ENCODE measurements at regions not wholly inside any gene's neighbourhood (a gene's known extent, or its start where the extent isn't known, plus 50 kb on each side); places are given as distances from the start of the nearest gene placed in this dataset.

DNA sequence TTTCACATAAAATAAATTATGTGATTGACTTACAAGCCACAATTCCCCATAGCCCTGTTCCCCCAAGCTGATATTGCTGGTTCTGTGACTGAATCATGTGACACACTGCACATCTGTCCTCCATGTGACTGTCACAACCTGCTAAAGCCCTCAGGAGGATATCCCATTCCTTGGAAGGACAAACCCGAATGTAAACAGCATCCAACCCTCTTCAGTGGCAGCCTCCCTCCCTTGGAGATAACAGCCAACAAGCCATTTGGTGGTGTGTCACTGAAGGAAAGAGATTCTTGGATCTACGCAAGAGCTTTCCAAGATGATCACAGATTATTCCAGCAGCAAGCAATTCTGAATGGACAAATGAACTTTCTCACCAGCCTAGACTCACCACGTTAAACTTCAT, 153.9 kb upstream of the TIAM1 start:
- DNase-seq: no peak

DNA sequence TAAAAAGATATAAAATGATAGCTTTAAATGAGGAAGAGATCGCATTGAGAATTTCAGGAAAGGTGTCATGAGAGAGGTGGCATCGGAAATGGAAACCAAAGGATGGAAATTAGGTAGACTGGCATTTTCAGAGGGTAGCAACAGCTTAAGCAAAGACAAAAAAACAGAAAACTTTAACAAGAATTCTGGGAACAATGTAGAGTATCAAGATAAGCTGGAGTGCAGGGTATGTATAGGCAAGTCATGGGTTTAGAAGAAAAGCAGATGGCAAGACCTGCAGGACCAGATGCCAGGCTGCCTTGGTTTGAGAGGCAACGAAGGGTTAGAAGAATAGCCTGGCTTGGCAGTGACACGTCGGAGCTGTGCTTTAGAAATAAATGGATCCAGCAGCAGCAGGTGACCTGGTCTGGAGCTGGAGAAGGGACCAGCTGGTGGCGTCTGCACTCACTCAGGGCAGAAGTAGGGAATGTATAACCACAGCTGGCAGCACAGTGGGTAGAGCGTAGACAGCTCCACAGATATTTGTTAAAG, 149.4 kb upstream of the TIAM1 start:
- no peak for DNase-seq

DNA sequence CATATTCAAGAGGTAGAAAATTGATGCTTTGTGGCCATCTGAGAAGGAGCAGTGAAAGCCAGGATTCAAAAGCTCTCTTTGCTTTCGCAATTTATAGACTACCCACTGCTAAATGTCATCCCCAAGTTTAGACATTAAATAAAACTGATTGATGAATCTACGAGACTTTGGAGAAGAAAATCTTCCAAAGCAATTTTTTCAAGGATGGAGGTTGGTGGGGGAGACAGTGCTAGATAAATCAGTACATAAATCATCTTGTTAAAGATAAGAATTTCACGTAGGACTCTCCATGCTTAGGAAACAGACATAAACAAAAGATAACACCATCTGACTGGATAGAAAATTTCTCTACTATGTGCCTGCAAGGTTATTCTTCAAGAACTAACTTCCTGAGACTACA, 147.6 kb upstream of the TIAM1 start:
- no peak for DNase-seq

DNA sequence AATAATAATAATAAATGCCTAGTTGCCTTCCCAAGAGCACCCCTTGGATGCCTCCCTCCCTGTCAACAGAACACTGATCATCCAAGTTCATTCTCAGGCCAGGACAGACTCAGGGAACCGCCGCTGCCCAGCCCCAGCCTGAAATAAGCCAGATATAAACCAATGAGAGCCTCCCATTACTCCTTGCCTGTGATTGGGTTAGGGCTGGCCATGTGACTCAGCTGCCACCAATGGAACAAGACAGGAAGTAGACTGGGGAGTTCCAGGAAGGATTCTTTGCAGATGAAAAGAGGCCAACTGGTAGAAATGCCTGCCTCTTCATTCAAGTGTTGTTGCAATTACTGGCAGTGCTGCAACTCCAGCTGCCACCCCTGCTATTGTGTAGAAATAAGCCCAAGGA, 146.4 kb upstream of the TIAM1 start:
- DNase-seq: no peak

DNA sequence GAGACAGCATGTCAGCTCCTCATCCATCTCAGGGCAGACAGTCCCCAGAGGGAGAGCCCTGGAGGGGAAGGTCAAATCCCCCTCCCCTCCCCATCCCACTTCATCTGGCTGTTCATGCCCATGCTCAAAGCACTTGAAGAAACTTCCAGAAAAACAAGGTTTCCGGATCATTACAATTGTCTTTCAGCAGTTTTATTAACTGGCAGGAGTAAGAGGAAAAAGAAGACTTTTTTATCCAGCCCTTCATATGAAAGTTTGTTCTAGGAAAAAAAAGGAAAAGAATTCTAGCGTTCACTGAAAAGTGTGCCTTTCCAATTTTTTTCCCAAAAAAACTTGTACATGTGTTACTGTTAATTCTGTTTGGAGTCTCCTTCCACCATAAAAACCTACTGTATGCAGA, 145.7 kb upstream of the TIAM1 start:
- no peak for DNase-seq

DNA sequence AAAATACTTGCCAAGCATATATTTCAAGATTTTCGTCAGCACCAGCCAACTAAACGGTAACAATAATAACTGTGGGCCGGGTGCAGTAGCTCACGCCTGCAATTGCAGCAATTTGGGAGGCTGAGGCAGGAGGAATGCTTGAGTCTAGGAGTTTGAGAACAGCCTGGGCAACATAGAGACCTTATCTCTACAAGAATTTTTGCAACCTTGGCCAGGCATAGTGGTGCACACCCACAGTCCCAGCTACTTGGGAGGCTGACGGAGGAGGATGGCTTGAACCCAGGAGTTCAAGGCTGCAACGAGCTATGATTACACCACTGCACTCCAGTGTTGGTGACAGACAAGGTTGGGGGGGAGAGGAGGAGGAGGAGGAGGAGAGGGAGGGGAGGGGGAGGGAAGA, 145.0 kb upstream of the TIAM1 start:
- DNase-seq: no peak

DNA sequence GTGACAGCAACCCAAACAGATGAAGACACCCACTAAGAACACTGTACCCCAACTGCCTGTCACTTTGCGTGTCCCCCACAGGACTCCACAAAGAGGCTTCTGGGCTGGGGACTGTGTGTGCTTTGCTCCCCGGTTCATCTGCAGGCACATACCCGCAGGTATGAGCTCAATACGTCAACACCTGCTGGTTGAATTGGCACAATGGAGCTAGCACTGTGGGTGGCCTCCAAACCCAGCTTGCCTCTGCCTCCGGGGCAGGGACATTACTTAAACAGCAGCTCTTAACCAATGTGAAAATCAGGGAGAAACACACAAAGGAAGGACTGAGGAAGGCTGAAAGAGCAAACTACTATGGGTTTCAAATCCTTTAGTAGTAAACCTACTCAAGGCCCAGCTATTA, 140.2 kb upstream of the TIAM1 start:
- no peak for DNase-seq

DNA sequence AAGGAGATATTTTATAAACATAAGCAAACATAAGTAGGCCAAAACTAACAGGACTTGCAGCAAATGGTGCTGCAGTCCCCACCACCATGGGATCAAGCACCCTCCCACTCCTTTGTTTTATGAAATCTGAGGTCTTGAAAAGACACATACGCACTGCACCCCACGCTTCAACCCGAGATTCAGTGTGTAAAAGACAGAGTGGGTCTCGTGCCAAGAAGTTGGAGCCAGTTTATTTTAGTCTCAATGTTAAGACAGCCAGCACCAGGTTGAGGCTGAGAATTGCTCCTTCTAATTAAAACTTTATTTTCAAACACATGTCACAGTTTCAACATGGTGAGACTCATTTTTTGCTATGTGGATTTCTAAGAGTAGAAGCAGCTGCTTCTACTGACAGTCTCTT, 139.1 kb upstream of the TIAM1 start:
- no peak for DNase-seq

DNA sequence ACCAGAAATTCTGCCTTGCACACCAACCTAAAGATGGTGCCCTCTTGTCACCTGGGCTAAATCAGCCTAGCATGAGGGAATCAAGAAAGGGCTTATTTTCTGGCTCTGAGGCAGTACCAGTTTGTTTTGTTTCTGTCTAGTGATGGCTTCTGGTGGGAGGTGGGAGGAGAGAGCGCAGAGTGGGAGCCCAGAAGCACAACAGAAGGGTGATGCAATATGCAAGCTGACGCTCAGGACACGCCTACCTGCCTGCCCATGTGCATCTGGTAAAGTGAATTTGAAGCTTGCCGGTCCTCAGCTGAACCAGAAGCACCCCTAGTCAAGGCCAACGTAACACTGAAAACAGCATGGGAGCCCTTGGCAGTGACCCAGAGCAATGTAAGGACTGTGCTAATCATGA, 138.4 kb upstream of the TIAM1 start:
- no peak for DNase-seq

DNA sequence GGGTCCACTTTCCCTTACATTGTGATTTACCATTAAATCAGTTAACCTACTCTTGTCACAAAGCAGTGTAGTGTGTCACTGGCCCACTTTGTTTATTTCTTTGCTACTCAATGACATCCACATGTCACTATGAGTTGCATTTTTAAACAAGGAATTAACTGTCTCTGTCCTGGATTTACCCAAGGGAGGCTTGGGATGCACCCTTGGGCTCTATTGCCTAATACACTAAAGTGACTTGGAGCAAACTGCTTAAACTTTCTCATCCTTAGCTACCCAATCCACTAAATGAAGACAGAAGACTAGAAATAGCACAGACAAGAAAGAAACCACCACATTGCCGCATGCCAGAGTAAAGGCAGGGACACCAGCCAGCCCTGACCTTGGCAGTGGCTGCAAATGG, 136.2 kb upstream of the TIAM1 start:
- no peak for DNase-seq

DNA sequence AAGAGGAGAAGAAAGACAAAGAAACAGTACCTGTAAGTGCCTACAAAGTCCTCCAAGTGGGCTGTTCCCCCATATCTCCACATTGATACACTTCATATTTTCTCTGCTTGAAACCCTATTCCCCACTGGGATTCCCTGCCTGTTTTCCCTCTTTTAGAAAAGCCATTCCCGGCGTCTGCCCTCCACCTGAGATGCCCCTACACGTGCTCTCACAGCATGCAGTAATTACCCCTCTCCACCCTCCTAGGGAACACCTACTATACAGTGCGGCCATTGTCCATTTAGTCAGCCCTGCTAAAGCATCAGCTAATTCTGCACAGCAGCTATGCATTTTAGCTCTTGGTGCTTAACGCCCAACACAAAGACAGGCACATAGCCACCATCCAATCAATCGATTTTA, 135.7 kb upstream of the TIAM1 start:
- no peak for DNase-seq

DNA sequence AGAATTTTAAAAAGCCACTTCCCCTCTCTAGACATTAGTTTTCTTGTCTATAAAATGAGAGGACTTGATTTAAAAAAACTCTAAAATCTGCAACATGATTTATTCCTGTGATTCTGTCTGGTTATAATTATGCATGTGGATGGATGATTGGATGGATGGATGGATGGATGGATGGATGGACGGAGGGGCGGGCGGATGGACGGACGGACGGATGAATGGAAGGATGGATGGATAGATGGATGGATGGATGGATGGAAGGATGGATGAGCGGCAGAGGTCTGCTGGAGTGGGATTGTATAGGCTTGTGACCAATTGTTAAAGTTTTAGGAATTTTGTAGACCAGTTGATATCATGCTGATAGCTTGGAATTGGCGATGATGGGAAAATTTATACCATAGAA, 135.2 kb upstream of the TIAM1 start:
- DNase-seq: no peak

DNA sequence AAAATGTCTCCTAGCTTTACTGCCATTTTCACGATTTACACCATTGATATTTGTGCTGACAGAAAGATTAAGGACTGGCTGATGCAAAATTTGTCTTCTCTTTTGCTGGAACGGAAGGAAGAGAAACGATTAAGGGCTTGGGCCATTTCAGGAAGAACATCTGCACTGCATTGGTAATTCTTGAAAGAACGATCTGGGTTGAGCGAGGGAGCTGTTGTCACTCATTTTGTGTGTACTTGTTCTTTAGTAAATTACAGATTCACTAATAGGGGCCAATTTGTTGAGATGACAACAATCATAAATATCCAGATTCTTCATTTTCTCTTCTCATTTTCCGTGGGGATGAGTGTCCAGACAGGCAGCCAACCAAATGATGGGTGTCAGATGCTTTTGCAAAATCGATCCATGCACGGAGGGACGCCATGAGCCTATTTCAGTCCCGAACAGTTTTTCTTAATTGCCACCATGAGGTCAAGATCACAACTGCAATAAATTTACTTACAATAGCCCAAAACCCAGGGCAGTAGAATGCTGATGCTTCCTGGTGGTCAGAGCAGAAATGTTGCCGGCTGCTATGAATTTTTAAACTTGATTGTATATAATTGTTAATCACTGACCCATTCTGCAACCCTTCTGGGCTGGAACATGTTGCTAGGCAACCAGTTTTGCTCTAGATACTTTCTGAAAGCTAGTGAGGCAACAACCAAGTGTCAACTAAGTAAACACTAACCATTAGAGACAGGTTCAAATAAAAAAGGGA, 132.4 kb upstream of the TIAM1 start:
- no peak for DNase-seq

DNA sequence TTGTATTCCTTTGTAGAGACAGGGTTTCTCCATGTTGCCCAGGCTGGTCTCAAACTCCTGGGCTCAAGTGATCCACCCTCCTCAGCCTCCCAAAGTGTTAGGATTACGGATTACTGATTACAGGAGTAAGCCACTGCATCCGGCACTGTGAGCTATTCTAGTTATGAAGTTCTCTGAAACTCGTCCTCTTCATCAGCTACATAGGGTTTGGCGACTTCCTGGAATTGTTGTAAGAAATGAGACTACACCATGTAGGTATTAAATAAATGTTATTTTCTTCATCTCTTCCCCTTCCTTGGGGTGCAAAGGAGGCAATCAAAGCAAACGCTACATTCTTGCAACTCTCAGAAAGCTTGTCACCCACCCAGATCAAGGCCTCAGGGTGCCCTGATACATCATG, 131.2 kb upstream of the TIAM1 start:
- no peak for DNase-seq

DNA sequence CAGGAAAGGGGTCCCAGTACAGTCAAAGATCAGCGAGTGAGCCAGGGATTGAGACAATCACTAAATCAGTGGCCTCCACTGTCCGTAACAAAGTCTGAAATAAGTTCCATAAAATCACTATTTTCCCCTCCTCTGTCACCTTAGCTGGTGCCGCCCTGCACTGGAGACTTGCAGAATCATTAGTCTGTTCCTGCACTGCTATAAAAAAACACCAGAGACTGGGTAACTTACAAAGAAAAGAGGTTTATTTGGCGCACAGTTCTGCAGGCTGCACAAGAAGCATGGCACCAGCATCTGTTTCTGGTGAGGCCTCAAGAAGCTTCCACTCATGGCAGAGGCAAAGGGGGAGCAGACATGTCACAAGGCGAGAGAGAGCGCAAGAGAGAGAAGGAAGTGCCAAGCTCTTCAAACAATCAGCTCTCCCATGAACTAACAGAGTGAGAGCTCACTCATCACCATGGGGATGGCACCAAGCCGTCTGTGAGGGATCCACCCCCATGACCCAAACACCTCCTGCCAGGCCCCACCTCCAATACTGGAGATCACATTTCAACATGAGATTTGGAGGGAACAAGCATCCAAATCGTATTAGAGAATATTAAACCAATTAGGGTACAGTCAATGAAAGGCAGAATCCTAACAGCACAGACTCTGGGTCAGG, 129.8 kb upstream of the TIAM1 start:
- no peak for DNase-seq

DNA sequence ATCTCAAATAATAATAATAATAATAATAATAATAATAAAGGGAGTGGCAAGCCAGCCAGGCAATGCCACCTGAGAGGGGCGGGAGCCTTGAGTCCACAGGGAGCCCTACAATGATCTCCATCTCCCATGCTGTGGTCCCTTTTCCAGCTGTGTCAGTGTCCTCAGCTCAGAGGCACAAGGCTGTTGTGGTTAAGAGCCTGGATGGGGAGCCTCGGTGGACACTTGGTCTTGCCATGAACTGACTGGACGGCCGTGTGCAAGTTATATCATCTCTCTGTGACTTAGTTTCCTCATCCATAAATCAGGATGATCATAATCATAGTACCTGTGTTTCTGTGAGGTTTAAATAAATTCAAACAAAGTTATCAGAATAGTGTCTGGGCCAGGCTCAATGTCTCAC, 127.8 kb upstream of the TIAM1 start:
- DNase-seq: no peak

DNA sequence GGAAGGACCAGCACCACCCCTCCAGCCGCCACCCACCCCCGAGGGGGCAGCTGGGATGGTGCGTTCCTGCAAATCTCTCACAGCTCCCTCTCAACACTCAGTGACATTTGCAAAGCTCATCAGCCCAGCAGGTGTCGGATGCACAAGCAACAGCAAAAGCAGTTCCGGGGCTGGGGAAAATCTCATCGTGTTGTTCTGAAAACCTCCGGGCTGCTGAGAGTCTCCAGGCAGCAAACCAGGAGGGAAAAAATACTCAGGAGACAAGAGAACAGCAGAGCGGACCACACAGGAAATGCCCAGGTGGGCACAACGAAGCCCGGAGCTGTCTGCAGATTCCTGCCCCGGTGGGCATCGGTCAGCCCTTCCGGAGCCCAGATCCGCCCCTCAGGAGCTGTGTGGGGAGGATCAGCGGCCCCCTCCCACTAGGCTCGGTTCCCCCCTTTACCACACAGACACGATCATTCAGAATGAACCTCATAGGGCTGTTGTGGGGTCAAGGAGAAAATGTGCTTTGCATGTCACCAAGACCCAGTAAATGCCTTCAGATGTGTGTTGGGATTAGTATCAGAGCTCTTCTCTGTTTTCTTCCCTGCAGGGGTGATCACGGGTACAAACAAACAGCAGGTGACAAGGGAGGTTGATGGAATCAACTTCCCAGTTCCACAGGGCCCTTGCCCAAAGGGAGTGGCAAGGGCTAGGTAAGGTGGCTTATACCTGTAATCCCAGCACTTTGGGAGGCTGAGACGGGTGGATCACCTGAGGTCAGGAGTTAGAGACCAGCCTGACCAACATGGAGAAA, 127.0 kb upstream of the TIAM1 start:
- DNase-seq: no peak

DNA sequence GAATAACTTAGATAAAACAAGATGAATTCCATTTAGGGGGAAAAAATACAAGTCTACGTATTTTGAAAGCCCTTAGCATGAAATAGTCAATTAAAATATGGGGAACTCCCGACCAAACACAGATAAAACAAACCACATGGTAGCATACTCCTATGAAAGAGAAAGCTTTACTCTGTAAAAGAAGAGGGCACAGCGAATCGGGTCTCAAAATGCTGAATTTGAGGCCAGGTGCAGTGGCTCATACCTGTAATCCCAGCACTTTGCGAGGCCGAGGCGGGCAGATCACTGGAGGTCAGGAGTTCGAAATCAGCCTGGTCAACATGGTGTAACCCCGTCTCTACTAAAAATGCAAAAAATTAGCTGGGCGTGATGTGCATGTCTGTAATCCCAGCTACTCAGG, 116.9 kb upstream of the TIAM1 start:
- DNase-seq: no peak

DNA sequence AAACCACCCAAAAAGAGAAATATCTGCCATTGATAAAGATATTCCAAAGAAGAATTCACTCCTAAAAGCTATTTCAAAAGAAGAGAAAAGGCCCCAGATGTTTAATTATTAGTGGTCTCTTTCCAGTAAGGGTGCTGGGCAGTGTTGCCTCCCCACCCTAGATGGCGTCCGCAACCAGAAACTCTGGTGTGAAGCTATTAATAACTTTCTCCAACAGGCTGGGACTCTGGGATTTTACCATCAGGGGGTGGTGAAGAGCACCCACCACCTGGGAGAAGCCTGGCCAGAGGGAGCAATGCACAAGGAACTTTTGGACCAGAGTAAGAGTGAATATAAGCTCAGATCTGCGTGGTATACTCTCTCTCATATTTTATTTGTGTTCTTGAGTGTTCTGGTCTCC, 115.4 kb upstream of the TIAM1 start:
- no peak for DNase-seq

DNA sequence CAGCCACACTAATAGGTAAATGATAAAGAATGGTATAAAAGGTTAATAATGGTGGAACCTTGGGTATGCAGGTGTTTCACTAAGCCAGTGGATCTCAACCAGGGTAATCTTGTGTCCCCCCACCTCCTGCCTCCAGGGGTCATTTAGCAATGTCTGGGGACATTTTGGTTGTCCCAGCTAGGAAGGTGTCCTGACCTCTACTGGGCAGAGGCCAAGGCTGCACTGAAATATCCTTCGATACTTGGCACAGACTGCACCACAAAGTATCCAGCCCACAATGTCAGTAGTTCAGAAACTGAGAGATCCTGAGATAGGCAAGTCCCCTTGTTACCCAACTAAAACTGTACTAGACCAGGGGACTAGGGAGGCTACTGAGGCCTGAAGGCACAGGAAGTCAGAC, 113.6 kb upstream of the TIAM1 start:
- no peak for DNase-seq

DNA sequence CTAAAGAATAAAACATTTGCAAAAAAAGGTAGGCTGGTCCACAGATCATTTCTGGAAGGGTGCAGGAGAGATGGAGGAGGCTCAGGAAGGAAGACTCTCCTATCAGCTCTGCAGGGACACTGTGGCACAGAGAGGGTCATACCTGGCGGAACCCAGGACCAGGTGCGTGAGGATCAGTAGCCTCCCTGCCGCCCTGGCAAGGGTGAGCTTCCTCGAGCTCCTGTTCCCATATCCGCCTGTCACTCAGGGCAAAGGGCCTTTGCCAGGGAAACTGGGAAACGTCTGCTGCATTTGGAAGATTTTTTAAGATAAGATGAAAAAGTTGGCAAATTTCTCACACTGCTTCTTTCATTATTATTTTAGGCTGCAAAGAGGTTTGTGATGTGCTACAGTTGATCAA, 112.1 kb upstream of the TIAM1 start:
- DNase-seq: no peak

DNA sequence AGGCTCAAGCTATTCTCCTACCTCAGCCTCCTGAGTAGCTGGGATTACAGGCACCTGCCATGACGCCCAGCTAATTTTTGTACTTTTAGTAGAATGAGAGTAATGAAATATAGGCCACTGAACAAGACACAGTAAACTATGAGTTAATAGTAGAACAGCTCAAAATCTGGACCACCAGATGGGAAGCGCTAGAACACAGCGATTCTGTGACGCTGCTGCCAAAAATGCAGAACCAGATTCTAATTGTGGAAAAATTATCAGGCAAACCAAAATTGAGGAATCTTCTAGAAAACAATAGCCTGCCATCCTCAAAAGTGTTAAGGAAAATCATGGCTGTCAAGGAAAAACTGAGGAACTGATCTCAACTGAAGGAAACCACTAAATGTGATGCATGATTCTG, 111.4 kb upstream of the TIAM1 start:
- no peak for DNase-seq

DNA sequence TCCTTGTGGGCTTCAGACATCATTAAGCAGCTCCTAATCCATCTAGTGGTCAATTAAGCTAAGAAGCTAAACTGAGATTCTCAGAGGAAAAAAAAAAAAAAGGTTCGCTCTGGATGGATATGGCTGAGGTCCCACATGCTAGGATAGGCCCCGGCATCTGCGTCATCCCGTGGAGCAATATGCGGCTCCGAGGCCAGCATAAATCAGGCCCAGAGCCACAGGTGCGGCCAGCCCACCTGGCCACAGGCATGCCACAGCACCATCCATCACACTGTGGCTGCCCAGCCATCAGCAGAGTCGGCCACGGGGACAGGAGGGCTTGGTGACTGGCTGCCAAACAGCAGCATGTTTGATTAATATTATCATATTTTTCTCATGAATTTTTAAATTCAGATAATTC, 106.9 kb upstream of the TIAM1 start:
- DNase-seq: no peak

DNA sequence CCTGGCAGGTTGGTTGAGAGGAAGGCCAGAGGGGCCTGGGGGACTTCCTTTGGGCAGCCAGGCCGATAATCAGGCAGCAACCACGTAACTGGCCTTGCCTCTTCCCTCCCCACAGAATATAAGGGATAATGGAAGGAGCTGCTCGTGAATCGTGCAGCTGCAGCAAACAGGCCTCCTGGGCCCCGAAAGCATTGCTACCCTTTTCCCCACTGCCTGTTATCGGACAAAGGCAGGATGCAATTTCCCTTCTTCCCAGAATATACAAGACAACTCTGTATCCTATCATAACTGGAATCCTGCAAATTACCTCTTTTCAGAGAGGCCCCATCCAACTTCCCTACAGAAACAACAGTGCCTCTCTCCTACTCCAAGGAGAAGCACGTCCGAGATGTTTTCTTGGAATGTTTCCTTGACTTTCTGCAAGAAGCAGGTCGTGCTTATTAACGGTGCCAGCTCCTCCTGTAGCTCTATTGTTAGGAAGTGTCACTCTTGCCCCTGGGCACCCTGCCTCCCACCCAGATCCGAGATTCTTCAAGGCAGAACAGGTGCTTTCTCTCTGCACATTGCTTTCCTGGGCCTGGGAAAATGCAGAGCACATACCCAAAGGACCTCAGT, 106.0 kb upstream of the TIAM1 start:
- no peak for DNase-seq

Measured in NCI-H526 treated with DMSO at 0.1 percent for 48 hours (cell line).